Gastrocnemius medialis (tissue), 4 donors: ENCODE measurements at regions not wholly inside any gene's neighbourhood (a gene's known extent, or its start where the extent isn't known, plus 50 kb on each side); places are given as distances from the start of the nearest gene placed in this dataset.
A peak's percentile ranks its signal among the peaks of the same experiment; 100 is the strongest.

ENCODE experiments used
- ATAC-seq, 2 donors: fragments of 150-250 bp; one replicate each; pipeline ENCODE4 v1.9.1; 2016
- DNase-seq, 2 donors: peaks; one replicate each; pipeline ENCODE4 v3.0.0-alpha.2; 2019
- H3K27ac ChIP-seq, 4 donors: fragments of 200-600 bp; sonication (generic); 1 replicate in 1 of 4; 2 replicates in 3 of 4; pipeline ENCODE4 v1.5.1; 2016 to 2018; ENCODE audit warnings: mild to moderate bottlenecking in 2 of 4, moderate library complexity in 1 of 4
- H3K27me3 ChIP-seq, 3 donors: fragments of 200-600 bp; sonication (generic) in 2 of 3; 1 replicate in 1 of 3; 2 replicates in 2 of 3; pipeline versions ENCODE4 v1.5.1 to v1.6.0; 2016 to 2019; ENCODE audit warnings: mild to moderate bottlenecking in 1 of 3, moderate library complexity in 1 of 3
- H3K36me3 ChIP-seq, 2 donors: fragments of 200-600 bp; sonication (generic) in 1 of 2; one replicate each; pipeline ENCODE4 v1.5.1; 2017 to 2018
- H3K4me1 ChIP-seq, 2 donors: fragments of 200-600 bp; sonication (generic) in 1 of 2; one replicate each; pipeline ENCODE4 v1.5.1; 2016 to 2017; ENCODE audit warnings: mild to moderate bottlenecking in 2 of 2
- H3K4me3 ChIP-seq, 4 donors: fragments of 200-600 bp; sonication (generic) in 3 of 4; 1 replicate in 1 of 4; 2 replicates in 3 of 4; pipeline ENCODE4 v1.5.1; 2016 to 2019; ENCODE audit warnings: mild to moderate bottlenecking in 2 of 4
- H3K9me3 ChIP-seq, 3 donors: fragments of 200-600 bp; sonication (generic) in 2 of 3; 1 replicate in 1 of 3; 2 replicates in 2 of 3; pipeline ENCODE4 v1.5.1; 2016 to 2019
- POLR2A ChIP-seq, 2 donors: fragments of 450-650 bp; IDR thresholded peaks; one replicate each; pipeline ENCODE4 v1.6.1; 2017; ENCODE audit warnings: antibody characterized with exemption in 2 of 2, mild to moderate bottlenecking in 2 of 2, moderate library complexity in 2 of 2
- in situ Hi-C, 4 donors: fragments of 200-750 bp; cut with MboI; loops; one replicate each; pipeline versions ENCODE4 v1.15.0 to v1.8.0; 2017; ENCODE audit warnings: low sequenced_read_pairs in 4 of 4
- intact Hi-C: fragments of 100-400 bp; cut with DNase I; formaldehyde crosslinking; loops from one replicate; pipeline ENCODE4 v1.15.1; 2023; ENCODE audit warnings: low total_unique reads
- TF ChIP-seq, protein P1 (sequence below), 5 experiments: fragments of 450-650 bp in 3 of 5; fragments of 200-600 bp in 2 of 5; sonication (generic) in 2 of 5; IDR thresholded peaks in 4 of 5; conservative IDR thresholded peaks in 1 of 5; 1 replicate in 4 of 5; 2 replicates in 1 of 5; pipeline ENCODE4 v1.5.1; 2016 to 2019; ENCODE audit warnings: antibody characterized with exemption in 5 of 5, mild to moderate bottlenecking in 3 of 5, moderate library complexity in 3 of 5

- intact Hi-C loops (no loop called here), in situ Hi-C loops (no loop called here)
- no peaks in the 10 kb centered on the region for H3K36me3 ChIP-seq
- H3K27me3 ChIP-seq = no peaks in the 10 kb centered on the region
- H3K4me3 ChIP-seq = no peak overlapping the region
- DNase-seq (no peak), ATAC-seq (no peak)
- TF ChIP-seq, protein P1, sequence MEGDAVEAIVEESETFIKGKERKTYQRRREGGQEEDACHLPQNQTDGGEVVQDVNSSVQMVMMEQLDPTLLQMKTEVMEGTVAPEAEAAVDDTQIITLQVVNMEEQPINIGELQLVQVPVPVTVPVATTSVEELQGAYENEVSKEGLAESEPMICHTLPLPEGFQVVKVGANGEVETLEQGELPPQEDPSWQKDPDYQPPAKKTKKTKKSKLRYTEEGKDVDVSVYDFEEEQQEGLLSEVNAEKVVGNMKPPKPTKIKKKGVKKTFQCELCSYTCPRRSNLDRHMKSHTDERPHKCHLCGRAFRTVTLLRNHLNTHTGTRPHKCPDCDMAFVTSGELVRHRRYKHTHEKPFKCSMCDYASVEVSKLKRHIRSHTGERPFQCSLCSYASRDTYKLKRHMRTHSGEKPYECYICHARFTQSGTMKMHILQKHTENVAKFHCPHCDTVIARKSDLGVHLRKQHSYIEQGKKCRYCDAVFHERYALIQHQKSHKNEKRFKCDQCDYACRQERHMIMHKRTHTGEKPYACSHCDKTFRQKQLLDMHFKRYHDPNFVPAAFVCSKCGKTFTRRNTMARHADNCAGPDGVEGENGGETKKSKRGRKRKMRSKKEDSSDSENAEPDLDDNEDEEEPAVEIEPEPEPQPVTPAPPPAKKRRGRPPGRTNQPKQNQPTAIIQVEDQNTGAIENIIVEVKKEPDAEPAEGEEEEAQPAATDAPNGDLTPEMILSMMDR (IDR thresholded peaks at IDR 0.05 in 4 of 5, conservative IDR thresholded peaks at IDR 0.05 in 1 of 5) = no peak
- TF ChIP-seq POLR2A (IDR thresholded peaks at IDR 0.05) = no peak
- H3K4me1 ChIP-seq = peaks cover 7 to 13% of the 10 kb centered on the region in 2 donors
- no peak overlapping the region for H3K27ac ChIP-seq
- no peaks in the 10 kb centered on the region for H3K9me3 ChIP-seq
Observed at GRCh38 chr7:36066343-36066664, 86.8 kb upstream of the EEPD1 start.

- DNase-seq = no peak
- no peak for TF ChIP-seq POLR2A (IDR thresholded peaks at IDR 0.05)
- TF ChIP-seq, protein P1 (IDR thresholded peaks at IDR 0.05 in 4 of 5, conservative IDR thresholded peaks at IDR 0.05 in 1 of 5) = no peak
- Histone ChIP-seq H3K27me3 (no peaks in the 10 kb centered on the region), H3K27ac (peak overlapping the region in 1 of 4 donors; percentile 58), H3K36me3 (no peaks in the 10 kb centered on the region), H3K4me3 (no peak overlapping the region), H3K4me1 (peaks cover 7 to 13% of the 10 kb centered on the region in 2 donors), H3K9me3 (no peaks in the 10 kb centered on the region)
- in situ Hi-C loops (no loop called here), intact Hi-C loops (no loop called here)
- peak in 1 of 2 donors; percentile 75 for ATAC-seq
Observed at GRCh38 chr7:36070230-36070629, 82.8 kb upstream of the EEPD1 start.

DNA sequence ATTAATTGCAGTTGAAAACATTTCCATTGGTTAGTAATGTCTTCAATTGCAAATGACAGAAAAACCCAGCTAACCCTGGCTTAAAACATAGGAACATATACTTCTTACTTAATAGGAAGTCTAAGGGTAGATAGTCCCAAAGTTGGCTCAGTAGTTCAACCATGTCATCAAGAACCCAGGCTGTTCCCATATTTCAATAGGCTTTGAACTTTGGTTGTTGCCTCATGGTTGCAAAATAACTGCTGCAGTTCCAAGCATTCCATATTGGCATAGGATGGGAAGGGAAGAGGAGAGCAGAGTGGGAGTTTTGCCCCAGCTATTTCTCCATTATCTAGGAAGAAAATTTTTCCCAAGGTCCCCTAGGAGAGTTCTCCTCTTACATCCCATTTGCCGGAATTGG is 81.4 kb upstream of the EEPD1 start:
- Histone ChIP-seq H3K4me3 (no peak overlapping the region), H3K27ac (no peak overlapping the region), H3K27me3 (no peaks in the 10 kb centered on the region), H3K9me3 (no peaks in the 10 kb centered on the region), H3K4me1 (peaks cover 7 to 25% of the 10 kb centered on the region in 2 donors), H3K36me3 (no peaks in the 10 kb centered on the region)
- ATAC-seq (no peak), DNase-seq (no peak)
- in situ Hi-C loops (no loop called here), intact Hi-C loops (no loop called here)
- TF ChIP-seq, protein P1 (IDR thresholded peaks at IDR 0.05 in 4 of 5, conservative IDR thresholded peaks at IDR 0.05 in 1 of 5) = no peak
- no peak for TF ChIP-seq POLR2A (IDR thresholded peaks at IDR 0.05)

DNA sequence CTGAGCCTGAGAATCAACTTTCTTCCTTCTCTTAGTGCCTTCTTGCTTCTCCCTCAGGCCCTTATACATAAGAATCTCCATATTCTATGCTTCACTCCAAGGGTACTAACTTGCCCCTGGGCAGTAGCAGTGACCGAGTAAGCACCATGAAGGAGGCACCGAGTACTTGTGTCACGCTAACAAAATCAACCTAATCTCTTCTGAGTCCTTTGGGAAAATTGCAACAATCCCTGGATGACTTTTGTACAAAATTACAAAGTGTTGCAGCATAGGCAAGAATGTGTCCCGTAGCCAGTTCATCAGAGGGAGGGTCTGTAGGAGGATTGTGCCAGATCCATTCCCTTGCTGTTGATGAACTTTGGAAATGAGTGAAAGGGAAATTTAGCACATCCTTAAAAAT is 80.4 kb upstream of the EEPD1 start:
- ATAC-seq = no peak

GRCh38 chr7:36075561-36075960 is 77.5 kb upstream of the EEPD1 start:
- no peak for TF ChIP-seq POLR2A (IDR thresholded peaks at IDR 0.05)
- TF ChIP-seq, protein P1 (IDR thresholded peaks at IDR 0.05 in 4 of 5, conservative IDR thresholded peaks at IDR 0.05 in 1 of 5) = no peak
- Histone ChIP-seq H3K4me1 (peaks cover 0 to 14% of the 10 kb centered on the region in 2 donors), H3K9me3 (no peaks in the 10 kb centered on the region), H3K36me3 (no peaks in the 10 kb centered on the region), H3K27me3 (no peaks in the 10 kb centered on the region), H3K27ac (peak overlapping the region in 2 of 4 donors; percentile 20 to 33), H3K4me3 (no peak overlapping the region)
- ATAC-seq (no peak), DNase-seq (no peak)
- intact Hi-C loops = no loop called here
- in situ Hi-C loops = no loop called here

More for the DNA sequence above, 80.4 kb upstream of the EEPD1 start:
- Histone ChIP-seq H3K4me3 (no peak overlapping the region), H3K27me3 (no peaks in the 10 kb centered on the region), H3K4me1 (peaks cover 7 to 26% of the 10 kb centered on the region in 2 donors), H3K36me3 (no peaks in the 10 kb centered on the region), H3K27ac (no peak overlapping the region), H3K9me3 (no peaks in the 10 kb centered on the region)
- in situ Hi-C loops = no loop called here
- intact Hi-C loops = no loop called here
- no peak for DNase-seq
- TF ChIP-seq, protein P1 (IDR thresholded peaks at IDR 0.05 in 4 of 5, conservative IDR thresholded peaks at IDR 0.05 in 1 of 5) = no peak
- TF ChIP-seq POLR2A (IDR thresholded peaks at IDR 0.05) = no peak
